GM19023 (cell line): ENCODE measurements at regions not wholly inside any gene's neighbourhood (a gene's known extent, or its start where the extent isn't known, plus 50 kb on each side); places are given as distances from the start of the nearest gene placed in this dataset.

Experiments
- ATAC-seq: cut with Tn5 transposase; IDR thresholded peaks from one replicate; pipeline ENCODE4 v1.9.1; 2021; ENCODE audit warnings: mild to moderate bottlenecking, moderate library complexity; ENCODE audit not compliant: unreplicated experiment

DNA sequence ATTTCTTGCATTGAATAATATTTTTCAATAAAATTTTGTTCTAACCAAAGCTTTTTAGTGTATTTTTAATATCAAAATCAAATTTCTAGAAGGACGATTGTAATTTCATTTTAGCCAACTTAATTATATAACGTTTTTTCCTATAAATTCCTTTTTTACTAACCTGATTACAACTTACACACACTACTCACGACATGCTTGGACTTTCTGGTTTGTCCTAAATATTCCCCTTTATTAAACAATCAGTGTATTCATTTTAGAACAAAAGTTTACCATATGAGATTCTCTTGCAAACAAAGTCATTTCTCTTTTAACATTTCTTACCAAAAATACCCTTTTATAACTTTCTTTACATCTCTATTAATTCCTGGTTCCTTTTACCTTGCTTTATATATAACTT, 173.7 kb downstream of the PWWP3B start:
- ATAC-seq = no peak

DNA sequence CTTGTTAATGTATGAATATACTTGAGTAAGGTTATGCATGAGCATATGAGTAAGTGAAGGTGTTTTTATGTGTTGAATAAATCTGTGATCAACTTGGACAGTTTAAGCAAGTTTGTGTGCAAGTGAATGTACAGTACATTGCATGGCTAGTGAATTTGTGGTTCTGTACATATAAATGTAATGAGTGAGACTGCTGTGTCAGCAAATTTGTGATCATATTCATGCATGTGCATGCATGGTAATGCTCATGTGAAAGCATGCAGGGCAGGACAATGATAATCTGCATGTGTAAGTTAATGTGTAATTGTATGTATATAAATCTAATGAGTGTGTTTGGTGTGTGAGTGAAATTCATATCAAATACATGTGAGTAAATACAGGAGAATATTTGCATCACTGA, 188.5 kb downstream of the PWWP3B start:
- ATAC-seq = no peak

DNA sequence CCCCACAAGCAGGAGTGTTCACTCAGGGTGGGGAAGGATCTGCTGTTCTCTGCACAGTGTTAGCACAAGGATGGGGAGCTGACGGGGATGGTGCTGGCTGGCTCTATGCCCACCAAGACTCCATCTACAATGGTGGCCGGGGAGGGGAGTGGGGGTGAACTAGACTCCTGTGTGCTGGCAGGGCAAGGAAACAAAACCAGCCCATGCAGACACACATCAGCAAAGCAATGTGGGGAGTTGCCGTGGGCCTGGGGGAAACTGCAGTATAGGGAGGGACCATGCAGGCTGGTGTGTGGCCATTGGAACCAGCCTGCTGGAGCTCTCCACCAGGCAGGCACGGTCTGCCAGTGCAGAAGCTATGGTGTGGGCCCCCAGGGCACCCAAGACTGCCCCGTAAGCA, 195.1 kb downstream of the PWWP3B start:
- no peak for ATAC-seq

DNA sequence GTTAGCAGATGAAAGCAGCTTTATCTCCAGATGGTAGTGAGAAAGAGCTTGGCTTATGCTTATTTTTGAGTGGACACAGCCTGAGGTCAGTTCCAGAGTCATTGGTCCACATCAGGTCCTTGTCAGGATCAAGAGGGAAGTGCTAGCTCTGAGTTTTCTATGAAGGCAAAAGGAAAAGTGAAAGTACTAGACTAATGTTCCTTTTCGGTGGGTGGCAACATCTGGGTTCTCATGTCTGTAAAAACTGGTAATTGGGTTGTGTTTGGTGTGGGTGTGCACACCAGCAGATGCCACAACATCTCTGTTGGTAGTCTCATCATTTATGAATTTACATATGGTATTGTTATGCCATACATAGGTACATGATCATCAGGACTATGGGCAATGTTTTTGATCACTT, 210.5 kb downstream of the PWWP3B start:
- no peak for ATAC-seq

DNA sequence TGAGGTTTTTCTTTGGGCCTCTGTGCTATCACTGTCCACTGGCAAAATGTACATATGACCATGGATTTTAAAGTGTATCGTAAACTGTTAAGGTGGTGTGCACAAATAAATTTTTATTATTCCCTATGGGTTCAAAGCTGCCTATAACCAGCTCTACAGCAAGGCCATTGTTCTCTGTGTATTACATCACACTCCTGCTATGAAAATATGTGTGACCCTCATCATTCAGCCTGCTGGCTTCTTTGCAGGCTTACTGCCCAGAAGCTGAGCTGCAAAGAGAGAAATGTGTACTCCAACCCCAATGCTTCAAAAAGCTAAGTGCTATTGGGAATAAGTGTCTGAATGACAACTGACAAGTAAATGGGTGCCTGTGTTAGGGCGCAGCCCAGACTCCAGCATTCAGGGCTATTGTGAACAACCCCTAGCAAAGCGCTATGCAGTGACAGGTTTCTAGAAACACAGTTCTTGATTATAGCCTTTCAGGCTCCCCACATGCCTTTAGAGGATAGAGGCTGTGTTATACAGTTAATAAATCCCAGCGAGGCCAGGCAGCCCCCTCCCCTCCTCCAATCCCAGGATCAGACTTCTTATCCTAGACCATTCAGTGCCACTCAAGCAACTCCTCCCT, 220.4 kb upstream of the RADX start:
- ATAC-seq = no peak

DNA sequence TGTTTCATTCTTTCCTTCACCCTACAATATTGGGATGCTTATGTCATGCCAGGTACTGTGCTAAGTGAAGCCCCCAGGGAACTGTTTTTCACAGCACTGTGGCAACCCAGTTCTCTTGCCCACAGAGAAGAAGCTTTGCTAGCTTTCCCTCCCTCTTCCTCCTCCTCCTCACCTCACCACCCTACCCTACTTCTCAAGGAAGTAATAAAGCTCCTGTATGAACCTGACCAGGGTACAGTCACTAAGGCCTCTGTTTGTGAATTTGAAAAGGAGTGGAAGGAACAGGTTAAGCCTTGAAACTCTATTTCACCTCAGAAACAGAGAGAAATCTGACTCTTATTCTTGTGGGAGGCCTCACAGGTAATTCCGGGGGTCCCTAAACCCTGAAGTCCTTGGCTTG, 219.4 kb upstream of the RADX start:
- ATAC-seq = no peak

DNA sequence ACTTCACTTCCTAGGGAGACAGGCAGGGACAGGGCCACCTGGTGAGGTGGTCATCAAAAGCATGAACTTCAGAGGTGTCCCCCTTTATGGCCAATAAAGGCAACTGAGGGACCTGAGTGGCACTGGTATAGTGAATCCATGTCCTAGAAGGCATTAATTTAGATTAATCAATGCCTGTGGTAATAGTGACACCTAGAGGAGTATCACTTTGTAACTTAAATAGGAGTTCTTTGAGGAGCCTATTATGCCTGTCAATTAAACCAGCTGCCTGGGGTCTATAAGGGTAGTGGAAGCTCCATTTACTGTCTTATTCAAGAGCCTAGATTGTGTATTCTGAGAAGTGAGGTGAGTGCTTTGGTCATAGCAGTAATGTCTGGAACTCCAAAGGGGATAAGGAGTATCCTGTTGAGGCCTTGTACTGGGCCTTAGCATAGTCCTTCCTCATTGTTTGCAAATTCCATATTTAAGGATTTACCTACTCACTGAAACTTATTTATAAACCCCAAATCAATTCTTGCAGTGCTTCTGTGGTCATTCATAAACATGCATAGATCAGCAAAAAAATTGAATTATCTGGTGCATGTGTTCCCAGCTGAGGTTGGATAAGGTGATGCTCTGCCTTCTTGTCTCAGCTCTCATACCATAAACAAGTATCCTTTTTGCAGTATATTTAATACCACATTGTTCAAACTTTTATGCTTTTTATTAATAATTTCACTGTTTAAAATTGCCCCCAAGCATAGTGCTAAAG, 213.8 kb upstream of the RADX start:
- ATAC-seq = no peak

DNA sequence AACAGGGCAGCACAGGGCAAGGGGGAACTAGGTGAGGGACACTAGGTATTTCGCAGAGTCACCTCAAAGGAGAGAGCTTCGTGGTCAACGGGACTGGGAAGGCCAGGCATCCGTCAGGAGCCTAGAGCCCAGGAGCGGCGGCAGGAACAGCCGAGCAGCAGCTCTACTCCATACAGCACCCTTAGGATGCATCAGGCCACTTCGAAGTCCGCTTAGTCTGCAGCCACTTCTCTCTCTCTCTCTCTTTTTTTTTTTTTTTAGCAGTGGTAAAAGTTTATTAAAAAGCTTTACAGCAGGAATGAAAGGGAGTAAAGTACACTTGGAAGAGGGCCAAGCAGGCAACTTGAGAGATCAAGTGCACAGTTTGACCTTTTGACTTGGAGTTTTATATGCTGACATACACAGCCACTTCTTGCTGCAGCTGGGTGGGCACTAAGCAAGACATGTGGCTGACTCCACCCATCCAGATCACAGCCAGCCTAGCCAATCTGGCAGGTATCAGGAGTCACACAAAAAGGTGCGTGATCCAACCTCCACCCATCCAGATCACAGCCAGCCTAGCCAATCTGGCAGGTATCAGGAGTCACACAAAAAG, 209.7 kb upstream of the RADX start:
- ATAC-seq = no peak

DNA sequence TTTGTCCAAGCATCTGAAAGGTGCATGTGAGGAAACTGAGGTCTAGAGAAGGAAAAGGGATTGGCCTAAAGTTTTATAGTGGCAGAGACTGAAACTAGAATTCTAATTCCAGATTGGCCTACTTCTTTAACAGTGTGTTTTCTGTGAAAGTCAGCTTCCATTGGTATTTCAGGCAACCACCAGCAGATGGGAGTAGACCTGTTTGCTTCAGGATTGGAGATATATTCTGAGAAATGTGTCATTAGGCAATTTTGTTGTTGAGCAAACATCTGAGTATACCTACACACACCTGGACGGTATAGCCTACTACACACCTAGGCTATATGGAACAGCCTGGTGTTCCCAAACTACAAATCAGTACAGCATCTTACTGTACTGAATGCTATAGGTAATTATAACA, 207.3 kb upstream of the RADX start:
- no peak for ATAC-seq

DNA sequence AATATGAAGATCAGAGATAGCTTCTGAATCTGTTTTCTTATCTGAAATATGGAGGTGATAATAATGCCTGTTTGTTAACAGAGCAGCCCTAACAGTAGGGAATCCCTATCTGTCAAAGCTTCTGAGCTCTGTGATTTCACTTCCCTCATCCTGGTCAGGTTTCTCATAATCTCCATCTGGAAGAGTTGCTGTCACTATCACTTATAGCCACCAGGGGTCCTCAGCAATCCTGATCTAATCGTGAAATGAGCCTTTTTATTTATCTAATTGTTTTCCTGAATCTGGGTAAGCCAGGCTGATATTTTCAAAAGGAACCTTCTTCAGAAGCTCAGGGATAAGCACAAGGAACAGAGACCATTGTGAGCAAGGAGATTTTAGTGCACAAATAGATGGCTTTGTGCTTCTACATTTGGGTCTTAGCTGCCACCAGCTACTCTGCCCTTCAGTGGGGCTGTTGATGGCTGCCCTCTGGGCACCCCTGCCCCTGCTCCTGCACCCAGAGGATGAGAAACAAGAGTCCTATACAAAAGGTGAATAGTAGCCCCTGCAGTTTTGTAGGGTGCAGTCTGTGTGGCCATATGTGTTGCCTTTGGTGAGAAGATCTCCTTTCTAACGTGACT, 196.4 kb upstream of the RADX start:
- ATAC-seq = peak; percentile 89

DNA sequence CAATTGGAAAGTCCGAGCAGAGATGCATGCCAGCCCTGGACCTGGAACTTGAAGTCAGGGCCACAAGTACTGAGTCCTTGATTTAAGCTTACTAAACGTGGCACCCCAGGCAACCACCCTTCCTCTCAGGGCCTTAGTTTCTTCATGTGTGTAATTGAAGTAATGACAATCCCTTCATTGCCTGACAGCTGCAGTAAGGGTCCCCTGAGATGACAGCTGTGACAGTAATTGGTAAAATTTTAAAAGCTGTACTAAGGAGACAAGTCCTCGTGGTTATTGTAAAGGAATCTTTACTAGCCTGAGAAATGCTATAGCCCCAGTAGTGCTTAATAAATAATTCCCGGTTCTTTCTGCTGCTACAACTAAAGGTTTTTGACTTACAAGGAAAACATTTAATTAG, 175.1 kb upstream of the RADX start:
- ATAC-seq = no peak

DNA sequence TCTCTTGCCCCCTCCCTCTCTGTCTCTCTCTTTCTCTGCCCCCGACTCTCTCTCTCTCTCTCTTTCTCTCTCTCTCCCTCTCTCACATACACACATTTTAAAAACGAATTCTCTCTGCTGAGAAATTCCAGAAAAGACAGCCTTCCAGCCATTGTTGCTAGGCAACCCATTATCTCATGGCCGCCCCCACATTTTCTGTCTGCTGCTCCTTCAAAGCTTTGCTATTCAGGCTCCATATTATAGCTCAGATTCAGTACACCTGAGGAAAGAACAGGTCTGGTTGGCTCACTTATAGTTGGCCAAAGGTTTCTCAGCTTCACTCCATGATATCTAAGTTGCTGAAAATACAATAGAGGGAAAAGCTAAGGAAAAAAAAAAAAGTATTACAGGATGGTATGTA, 174.4 kb upstream of the RADX start:
- no peak for ATAC-seq

DNA sequence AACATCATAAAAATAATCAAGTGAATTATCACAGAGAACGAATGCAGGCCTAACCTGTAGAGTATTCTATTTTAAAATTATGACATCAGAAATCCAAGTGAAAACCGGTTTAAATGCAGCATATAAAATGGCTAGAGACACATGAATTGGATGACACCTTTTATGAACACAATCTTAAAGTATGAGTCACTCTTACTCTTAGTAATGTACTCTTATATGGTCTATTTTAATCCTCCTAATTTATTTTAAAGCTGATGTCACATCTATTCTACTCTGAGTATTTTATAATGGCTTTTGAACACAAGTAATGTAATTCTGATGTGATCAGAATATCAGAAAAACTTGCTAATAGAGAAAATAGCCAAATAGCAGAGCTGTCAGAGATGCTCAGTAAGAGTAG, 161.4 kb upstream of the RADX start:
- no peak for ATAC-seq

DNA sequence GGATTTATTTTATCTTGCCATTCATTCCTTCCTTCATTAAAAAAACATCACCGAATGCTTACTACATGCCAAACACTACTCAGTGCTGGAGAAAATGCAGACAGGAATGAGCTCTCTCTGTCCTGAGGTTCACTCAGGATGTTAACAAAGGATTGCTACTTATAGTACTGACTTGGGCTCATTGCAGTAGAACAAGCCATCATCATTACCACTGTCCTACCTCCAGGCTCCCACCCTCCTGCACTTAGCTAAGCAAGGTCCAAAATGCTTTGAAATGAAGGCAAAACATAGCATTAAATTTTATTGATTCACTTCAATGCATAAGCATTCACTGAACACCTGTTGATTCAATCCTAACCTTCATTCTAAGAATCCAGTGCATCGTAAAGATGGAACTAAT, 159.8 kb upstream of the RADX start:
- ATAC-seq = no peak

DNA sequence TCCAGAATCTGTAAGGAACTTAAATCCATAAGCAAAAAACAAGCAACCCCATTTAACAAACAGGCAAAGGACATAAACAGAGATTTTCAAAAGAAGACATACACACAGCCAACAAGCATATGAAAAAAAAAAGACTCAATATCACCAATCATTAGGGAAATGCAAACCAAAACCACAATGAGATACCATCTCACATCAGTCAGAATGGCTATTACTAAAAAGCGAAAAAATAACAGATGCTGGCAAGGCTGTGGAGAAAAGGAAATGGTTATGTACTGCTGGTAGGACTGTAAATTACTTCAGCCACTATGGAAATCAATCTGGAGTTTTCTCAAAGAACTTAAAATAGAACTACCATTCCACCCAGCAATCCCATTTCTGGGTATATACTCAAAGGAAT, 156.8 kb upstream of the RADX start:
- ATAC-seq = no peak

DNA sequence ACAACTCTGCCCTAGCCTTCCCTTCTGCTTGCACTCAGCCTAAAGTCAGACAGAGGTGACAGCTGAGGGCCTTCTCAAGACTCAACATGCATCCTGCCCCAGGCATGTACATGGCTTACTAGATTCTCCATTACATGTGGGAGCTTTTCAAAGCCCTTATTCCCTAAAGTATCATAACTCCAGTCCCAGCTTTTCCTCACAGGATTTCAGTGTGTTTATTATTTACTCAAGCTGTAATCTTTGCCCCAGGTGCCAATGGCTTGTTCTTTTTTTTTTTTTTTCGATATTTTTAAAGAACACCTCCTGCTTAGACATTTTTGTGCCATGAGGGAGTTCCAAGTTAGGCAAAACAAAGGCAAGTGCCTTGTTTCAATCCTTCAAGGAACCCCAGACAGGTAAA, 154.0 kb upstream of the RADX start:
- ATAC-seq = no peak

DNA sequence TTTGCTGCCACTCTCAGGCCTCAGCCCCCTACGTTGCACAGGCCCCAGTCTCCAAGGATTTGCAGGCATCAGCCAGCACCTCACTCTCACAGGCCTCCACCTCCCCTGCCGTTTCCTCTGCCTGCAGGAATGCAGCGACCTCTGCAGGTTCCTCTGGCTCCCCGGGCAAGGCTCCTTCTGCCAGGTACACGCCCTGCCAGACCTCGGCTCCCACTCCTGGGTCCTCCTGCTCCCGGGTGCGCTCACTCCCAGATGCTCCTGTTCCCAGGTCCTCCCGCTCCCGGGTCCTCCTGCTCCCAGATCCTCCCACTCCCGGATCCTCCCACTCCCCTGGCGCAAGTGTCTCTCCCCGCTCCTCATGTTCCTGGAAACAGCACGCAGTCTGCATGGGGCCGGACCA, 144.4 kb upstream of the RADX start:
- no peak for ATAC-seq

DNA sequence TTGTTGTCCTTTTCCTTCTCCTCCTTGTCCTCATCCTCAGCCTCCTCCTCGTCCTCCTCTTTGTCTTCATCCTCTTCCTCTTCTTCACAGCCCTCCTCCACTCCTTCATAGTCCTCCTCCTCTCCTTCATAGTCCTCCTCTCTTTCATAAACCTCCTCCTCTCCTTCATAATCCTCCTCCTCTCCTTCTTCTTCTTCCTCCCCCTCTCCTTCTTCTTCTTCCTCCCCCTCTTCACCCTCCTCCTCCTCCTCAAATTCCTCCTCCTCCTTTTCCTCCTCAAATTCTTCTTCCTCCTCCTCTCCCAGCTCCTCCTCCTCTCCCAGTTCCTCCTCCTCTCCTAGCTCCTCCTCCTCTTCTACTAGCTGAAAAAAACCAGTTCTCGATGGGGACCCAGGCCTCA, 143.8 kb upstream of the RADX start:
- ATAC-seq = no peak

DNA sequence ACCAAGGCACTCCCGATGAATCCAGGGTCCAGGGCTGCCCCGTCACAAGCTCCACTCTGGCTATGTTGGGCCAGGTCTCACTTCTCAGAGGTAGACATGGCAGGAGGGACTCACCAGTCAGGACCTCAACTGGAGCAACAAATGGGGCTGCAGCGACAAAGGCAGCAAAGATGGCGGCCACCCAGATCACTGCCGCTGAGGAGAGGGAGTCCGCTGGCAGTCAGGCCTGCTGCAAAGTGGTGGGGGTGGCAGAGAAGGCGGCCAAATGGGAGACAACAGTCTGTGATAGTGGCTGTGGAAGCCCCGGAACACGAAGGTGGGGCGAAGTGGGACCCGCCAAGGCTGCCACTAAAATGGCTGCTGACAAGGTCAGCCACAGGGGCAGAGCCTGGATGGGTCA, 143.3 kb upstream of the RADX start:
- ATAC-seq = no peak

DNA sequence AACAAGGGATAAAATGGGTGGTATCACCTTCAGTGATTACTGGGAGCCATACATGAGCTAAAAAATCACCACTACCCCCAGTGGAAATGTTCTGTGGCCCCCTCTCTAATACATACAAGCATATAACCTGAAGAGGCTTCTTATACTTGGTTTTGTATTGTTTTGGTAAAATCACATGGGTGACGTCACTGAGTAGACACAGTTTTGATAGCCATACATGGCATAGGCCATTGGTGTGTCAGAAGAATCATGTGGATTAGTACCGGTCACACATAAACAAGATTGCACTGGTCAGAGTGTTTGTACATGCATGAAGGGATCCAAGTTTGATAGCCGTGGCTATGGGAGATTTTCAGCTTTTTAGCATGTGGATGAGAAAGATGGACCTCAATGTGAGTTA, 131.9 kb upstream of the RADX start:
- no peak for ATAC-seq

DNA sequence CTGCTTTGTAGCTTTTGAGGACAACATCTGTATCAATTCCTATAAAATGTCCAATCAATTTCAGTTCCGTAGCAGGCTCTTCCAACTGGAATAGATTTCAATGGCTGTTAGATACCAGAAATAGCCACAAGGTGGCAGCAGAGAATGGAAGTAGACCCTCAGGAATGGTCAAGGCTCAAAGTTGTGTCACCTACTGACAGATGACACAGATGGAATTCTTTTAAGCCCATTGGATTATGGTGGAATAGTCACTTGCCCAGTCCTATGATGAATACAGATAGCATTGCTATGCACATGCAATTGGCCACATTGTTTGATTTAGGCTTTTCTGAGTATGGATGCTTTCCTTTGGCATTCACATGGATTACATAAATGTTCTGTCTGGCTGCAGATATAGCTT, 130.4 kb upstream of the RADX start:
- no peak for ATAC-seq

DNA sequence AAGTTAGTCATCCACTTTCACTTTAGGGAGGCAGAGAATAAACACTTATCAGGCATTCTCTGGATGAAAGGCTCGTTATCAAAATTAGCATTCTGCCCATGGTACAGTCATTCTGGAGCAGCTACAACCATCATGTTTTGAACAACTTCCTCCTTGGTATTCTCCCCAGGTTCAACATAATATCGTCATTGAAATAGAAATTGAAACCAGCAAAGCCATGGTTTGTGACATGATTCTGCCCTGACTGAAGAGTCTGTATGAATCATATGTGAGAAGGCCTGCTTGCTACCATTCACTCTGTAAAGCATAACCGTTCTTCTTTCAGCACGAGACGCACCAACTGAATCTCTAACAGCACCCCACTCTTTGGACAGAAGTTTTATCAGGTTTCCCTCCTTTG, 127.5 kb upstream of the RADX start:
- ATAC-seq = peak; percentile 96
